ENCODE measurements at regions not wholly inside any gene's neighbourhood (a gene's known extent, or its start where the extent isn't known, plus 50 kb on each side); places are given as distances from the start of the nearest gene placed in this dataset.
A peak's percentile ranks its signal among the peaks of the same experiment; 100 is the strongest.

- WGBS (ENCODE audit: insufficient coverage, low coverage, missing lambda C conversion rate), result under 1% methylated on average over 13 of the region's 14 CpGs
- BruUV-seq (replicated peaks), result no TSS peak
- FAIRE-seq, result no peak
- intact Hi-C loops (cut with micrococcal nuclease), result no loop called here
- no peak overlapping the region for H2AFZ ChIP-seq (ENCODE audit: low read depth, low read length)
- ATAC-seq, result peak; percentile 40; the same call in 1 of the 3 replicates
- TF ChIP-seq, protein P1, sequence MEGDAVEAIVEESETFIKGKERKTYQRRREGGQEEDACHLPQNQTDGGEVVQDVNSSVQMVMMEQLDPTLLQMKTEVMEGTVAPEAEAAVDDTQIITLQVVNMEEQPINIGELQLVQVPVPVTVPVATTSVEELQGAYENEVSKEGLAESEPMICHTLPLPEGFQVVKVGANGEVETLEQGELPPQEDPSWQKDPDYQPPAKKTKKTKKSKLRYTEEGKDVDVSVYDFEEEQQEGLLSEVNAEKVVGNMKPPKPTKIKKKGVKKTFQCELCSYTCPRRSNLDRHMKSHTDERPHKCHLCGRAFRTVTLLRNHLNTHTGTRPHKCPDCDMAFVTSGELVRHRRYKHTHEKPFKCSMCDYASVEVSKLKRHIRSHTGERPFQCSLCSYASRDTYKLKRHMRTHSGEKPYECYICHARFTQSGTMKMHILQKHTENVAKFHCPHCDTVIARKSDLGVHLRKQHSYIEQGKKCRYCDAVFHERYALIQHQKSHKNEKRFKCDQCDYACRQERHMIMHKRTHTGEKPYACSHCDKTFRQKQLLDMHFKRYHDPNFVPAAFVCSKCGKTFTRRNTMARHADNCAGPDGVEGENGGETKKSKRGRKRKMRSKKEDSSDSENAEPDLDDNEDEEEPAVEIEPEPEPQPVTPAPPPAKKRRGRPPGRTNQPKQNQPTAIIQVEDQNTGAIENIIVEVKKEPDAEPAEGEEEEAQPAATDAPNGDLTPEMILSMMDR (IDR thresholded peaks at IDR 0.05 in 2 of 3, conservative IDR thresholded peaks at IDR 0.05 in 1 of 3; ENCODE audit: insufficient read depth in 2 of 3, low read depth in 1 of 3, low read length in 3 of 3), result peak in 2 of 3 experiments; percentile 17 to 22; a peak in 2 of 6 replicates
- TF ChIP-seq, protein P2, sequence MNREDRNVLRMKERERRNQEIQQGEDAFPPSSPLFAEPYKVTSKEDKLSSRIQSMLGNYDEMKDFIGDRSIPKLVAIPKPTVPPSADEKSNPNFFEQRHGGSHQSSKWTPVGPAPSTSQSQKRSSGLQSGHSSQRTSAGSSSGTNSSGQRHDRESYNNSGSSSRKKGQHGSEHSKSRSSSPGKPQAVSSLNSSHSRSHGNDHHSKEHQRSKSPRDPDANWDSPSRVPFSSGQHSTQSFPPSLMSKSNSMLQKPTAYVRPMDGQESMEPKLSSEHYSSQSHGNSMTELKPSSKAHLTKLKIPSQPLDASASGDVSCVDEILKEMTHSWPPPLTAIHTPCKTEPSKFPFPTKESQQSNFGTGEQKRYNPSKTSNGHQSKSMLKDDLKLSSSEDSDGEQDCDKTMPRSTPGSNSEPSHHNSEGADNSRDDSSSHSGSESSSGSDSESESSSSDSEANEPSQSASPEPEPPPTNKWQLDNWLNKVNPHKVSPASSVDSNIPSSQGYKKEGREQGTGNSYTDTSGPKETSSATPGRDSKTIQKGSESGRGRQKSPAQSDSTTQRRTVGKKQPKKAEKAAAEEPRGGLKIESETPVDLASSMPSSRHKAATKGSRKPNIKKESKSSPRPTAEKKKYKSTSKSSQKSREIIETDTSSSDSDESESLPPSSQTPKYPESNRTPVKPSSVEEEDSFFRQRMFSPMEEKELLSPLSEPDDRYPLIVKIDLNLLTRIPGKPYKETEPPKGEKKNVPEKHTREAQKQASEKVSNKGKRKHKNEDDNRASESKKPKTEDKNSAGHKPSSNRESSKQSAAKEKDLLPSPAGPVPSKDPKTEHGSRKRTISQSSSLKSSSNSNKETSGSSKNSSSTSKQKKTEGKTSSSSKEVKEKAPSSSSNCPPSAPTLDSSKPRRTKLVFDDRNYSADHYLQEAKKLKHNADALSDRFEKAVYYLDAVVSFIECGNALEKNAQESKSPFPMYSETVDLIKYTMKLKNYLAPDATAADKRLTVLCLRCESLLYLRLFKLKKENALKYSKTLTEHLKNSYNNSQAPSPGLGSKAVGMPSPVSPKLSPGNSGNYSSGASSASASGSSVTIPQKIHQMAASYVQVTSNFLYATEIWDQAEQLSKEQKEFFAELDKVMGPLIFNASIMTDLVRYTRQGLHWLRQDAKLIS (CRISPR knock-in tag; IDR thresholded peaks at IDR 0.05), result no peak
- DNase-seq (ENCODE audit: extremely low read depth in 1 of 4, low spot score in 3 of 4), result peak in 2 of 4 experiments; percentile 26 to 30
- H3K79me2 ChIP-seq (ENCODE audit: control insufficient read depth, insufficient read depth, low read length), result no peaks in the 10 kb centered on the region
- POLR2A ChIA-PET, result interaction anchor here (0.5 to 0.6 kb wide), 2 partner anchors 15 to 21 kb away, joined by 3 read pairs; no protein-coding TSS in a partner anchor
- no peak overlapping the region for H3K4me3 ChIP-seq
- in situ Hi-C loops (cut with MboI), result loop anchor here (25.0 kb wide), 1 partner anchor 559 kb away; no protein-coding TSS in a partner anchor
- H4K20me1 ChIP-seq (replicated peaks; ENCODE audit: control insufficient read depth, insufficient read depth, low read length), result peaks cover 6% of the 10 kb centered on the region; the same call in 1 of the 2 replicates
- H3K27me3 ChIP-seq (ENCODE audit: control insufficient read depth in 2 of 2, insufficient read depth in 2 of 2, low read length in 2 of 2), result peaks cover 26 to 96% of the 10 kb centered on the region in 2 experiments; a peak in 4 of 5 replicates
- no peaks in the 10 kb centered on the region for H3K36me3 ChIP-seq (ENCODE audit: control insufficient read depth, insufficient read depth, low read length)
- no peak overlapping the region for H3K9ac ChIP-seq (ENCODE audit: insufficient read depth in 1 of 2, low read depth in 2 of 2, low read length in 2 of 2)
- H3K9me3 ChIP-seq (replicated peaks; ENCODE audit: control insufficient read depth, insufficient read depth, low read depth, low read length), result no peaks in the 10 kb centered on the region
- CTCF ChIA-PET (ENCODE audit: low intra/inter-chr PET ratio), result no interaction called here
- H3K27ac ChIP-seq (ENCODE audit: extremely low read depth, low read depth, low read length), result no peak overlapping the region
- H3K4me2 ChIP-seq (ENCODE audit: insufficient read depth, low read length), result no peak overlapping the region
- peaks cover 0 to 3% of the 10 kb centered on the region in 2 experiments; a peak in 1 of 5 replicates for H3K4me1 ChIP-seq (replicated peaks in 1 of 2; ENCODE audit: control insufficient read depth in 2 of 2, insufficient read depth in 2 of 2, low read length in 2 of 2)
- no peaks in the 10 kb centered on the region for H3K9me1 ChIP-seq (ENCODE audit: control insufficient read depth, insufficient read depth, low read length)
These were observed 105.3 kb downstream of the CTTN start for GRCh38 chr11:70503468-70504221.

All from K562 (cell line).